K562 (cell line): ENCODE measurements at regions not wholly inside any gene's neighbourhood (a gene's known extent, or its start where the extent isn't known, plus 50 kb on each side); places are given as distances from the start of the nearest gene placed in this dataset.

Experiments used
- ATAC-seq: fragments of 200-7000 bp; cut with Tn5 transposase; 3 replicates; pipeline ENCODE4 v1.9.1; 2020; ENCODE audit warnings: moderate library complexity
- BruUV-seq: library from RNA; stranded (reverse); fragments of 400-500 nt; replicated peaks from 2 replicates; lab custom pipeline; 2021; lab: Mats Ljungman, UMichigan
- CTCF ChIA-PET: fragments of 300-600 bp; formaldehyde crosslinking; extraction: SDS; loops from one replicate; lab custom pipeline; 2021; ENCODE audit warnings: low intra/inter-chr PET ratio; lab: Yijun Ruan, JAX
- POLR2A ChIA-PET: fragments of 300-600, 350-650 bp; sonication (Branson Sonifier 250); formaldehyde crosslinking; extraction: SDS; loops from one replicate; lab custom pipeline; 2021; ENCODE audit warnings: antibody characterized with exemption, inconsistent platforms; lab: Yijun Ruan, JAX
- DNase-seq, 4 experiments: peaks; one replicate each; pipeline versions ENCODE4 v3.0.0 to v3.0.0-alpha.2; 2011 to 2018; ENCODE audit warnings: low spot score in 3 of 4, mixed read lengths in 3 of 4; ENCODE audit errors: extremely low read depth in 1 of 4
- FAIRE-seq: peaks from 2 replicates; lab custom pipeline; 2011; peaks lifted over from hg19 to GRCh38; lab: Jason Lieb, UNC
- H2AFZ ChIP-seq: 2 replicates; pipeline ENCODE4 v1.6.0; 2011; ENCODE audit warnings: low read depth, low read length, control low read depth, inconsistent platforms
- H3K27ac ChIP-seq: fragments of 200-600 bp; 3 replicates; pipeline ENCODE4 v1.8.0; 2011; ENCODE audit warnings: low read depth, mild to moderate bottlenecking, control low read depth, inconsistent platforms, low read length, moderate library complexity, mixed read lengths; ENCODE audit errors: extremely low read depth
- H3K27me3 ChIP-seq, 2 experiments: fragments of 300-600 bp in 1 of 2; 2 replicates in 1 of 2; 3 replicates in 1 of 2; pipeline versions ENCODE4 v1.6.0 to v1.8.0; 2011; ENCODE audit warnings: inconsistent platforms in 2 of 2, low read length in 2 of 2, mild to moderate bottlenecking in 1 of 2, mixed read lengths in 1 of 2, moderate library complexity in 1 of 2; ENCODE audit not compliant: control insufficient read depth in 2 of 2, insufficient read depth in 2 of 2
- H3K36me3 ChIP-seq: fragments of 300-600 bp; 3 replicates; pipeline ENCODE4 v1.8.0; 2011; ENCODE audit warnings: mild to moderate bottlenecking, low read length, inconsistent platforms; ENCODE audit not compliant: control insufficient read depth, insufficient read depth
- H3K4me1 ChIP-seq, 2 experiments: fragments of 200-600 bp in 1 of 2; replicated peaks in 1 of 2; 2 replicates in 1 of 2; 3 replicates in 1 of 2; pipeline versions ENCODE4 v1.5.1 to v1.8.0; 2011; ENCODE audit warnings: inconsistent platforms in 2 of 2, low read length in 2 of 2, mild to moderate bottlenecking in 1 of 2, mixed read lengths in 1 of 2, moderate library complexity in 1 of 2; ENCODE audit not compliant: control insufficient read depth in 2 of 2, insufficient read depth in 2 of 2
- H3K4me2 ChIP-seq: 2 replicates; pipeline ENCODE4 v1.6.1; 2011; ENCODE audit warnings: low read length, control low read depth, inconsistent platforms, mixed read lengths; ENCODE audit not compliant: insufficient read depth
- H3K4me3 ChIP-seq: fragments of 200-600 bp; sonication (generic), shearing (Covaris generic); 2 replicates; pipeline ENCODE4 v1.5.1; 2016; ENCODE audit warnings: control low read depth, inconsistent platforms
- H3K79me2 ChIP-seq: fragments of 200-600 bp; 3 replicates; pipeline ENCODE4 v1.8.0; 2011; ENCODE audit warnings: low read length, inconsistent platforms; ENCODE audit not compliant: control insufficient read depth, insufficient read depth
- H3K9ac ChIP-seq, 2 experiments: 2 replicates each; pipeline versions ENCODE4 v1.6.0 to v1.6.1; 2011; ENCODE audit warnings: low read depth in 2 of 2, low read length in 2 of 2, control low read depth in 1 of 2, inconsistent platforms in 1 of 2, mild to moderate bottlenecking in 1 of 2, mixed read lengths in 1 of 2; ENCODE audit not compliant: insufficient read depth in 1 of 2
- H3K9me1 ChIP-seq: one replicate; pipeline ENCODE4 v1.6.0; 2011; ENCODE audit warnings: inconsistent platforms, mild to moderate bottlenecking, low read length, moderate library complexity; ENCODE audit not compliant: control insufficient read depth, insufficient read depth
- H3K9me3 ChIP-seq: replicated peaks from 2 replicates; pipeline ENCODE4 v1.5.1; 2011; ENCODE audit warnings: low read depth, low read length, inconsistent platforms; ENCODE audit not compliant: control insufficient read depth, insufficient read depth
- H4K20me1 ChIP-seq: replicated peaks from 2 replicates; pipeline ENCODE4 v1.6.1; 2011; ENCODE audit warnings: low read length, inconsistent platforms, mixed read lengths; ENCODE audit not compliant: control insufficient read depth, insufficient read depth
- BDP1 ChIP-seq: IDR thresholded peaks from 3 replicates; pipeline ENCODE4 v1.6.1; 2011; ENCODE audit not compliant: insufficient read length, insufficient read depth
- EP400 ChIP-seq: fragments of 450-650 bp; IDR thresholded peaks from 2 replicates; pipeline ENCODE4 v1.6.1; 2017; ENCODE audit warnings: antibody characterized with exemption, mild to moderate bottlenecking, moderate library complexity
- FOXA1 ChIP-seq: fragments of 450-650 bp; IDR thresholded peaks from 2 replicates; pipeline ENCODE4 v1.6.1; 2016; ENCODE audit warnings: mild to moderate bottlenecking, borderline replicate concordance
- MYC ChIP-seq, 2 experiments: fragments of 250-450 bp in 1 of 2; sonication (Bioruptor Pico) in 1 of 2; IDR thresholded peaks; 2 replicates each; pipeline versions ENCODE4 v1.5.1 to v1.6.1; 2012 to 2021; ENCODE audit warnings: low read depth in 2 of 2, borderline replicate concordance in 1 of 2, improper control_type of control experiment in 1 of 2, low read length in 1 of 2, mild to moderate bottlenecking in 1 of 2, moderate library complexity in 1 of 2
- RBFOX2 ChIP-seq: fragments of 200-400 bp; formaldehyde crosslinking; IDR thresholded peaks from 2 replicates; pipeline ENCODE4 v1.6.1; 2017; ENCODE audit warnings: low read depth, mild to moderate bottlenecking, low read length, moderate library complexity
- RHOXF2B ChIP-seq: fragments of 250-450 bp; sonication (Bioruptor Pico); conservative IDR thresholded peaks from 2 replicates; pipeline ENCODE4 v1.5.1; 2021
- THAP7 ChIP-seq: fragments of 250-450 bp; sonication (Bioruptor Pico); IDR thresholded peaks from 2 replicates; pipeline ENCODE4 v1.5.0; 2021
- ZNF212 ChIP-seq: fragments of 450-650 bp; formaldehyde crosslinking; IDR thresholded peaks from 2 replicates; pipeline ENCODE4 v1.4.0; 2020; ENCODE audit warnings: mild to moderate bottlenecking
- ZNF318 ChIP-seq, 2 experiments: fragments of 450-650 bp; IDR thresholded peaks; 2 replicates each; pipeline ENCODE4 v1.6.1; 2016; ENCODE audit warnings: mild to moderate bottlenecking in 2 of 2, borderline replicate concordance in 1 of 2, low read depth in 1 of 2, moderate library complexity in 1 of 2
- ZNF707 ChIP-seq: fragments of 250-450 bp; sonication (Bioruptor Pico); conservative IDR thresholded peaks from 2 replicates; pipeline ENCODE4 v1.8.0; 2022; ENCODE audit warnings: inconsistent platforms, mild to moderate bottlenecking, moderate library complexity
- WGBS: fragments of 100-300 bp; shearing (Covaris generic); methylation state at CpG from one replicate; pipeline ENCODE4 v1.1.6; 2016; ENCODE audit warnings: low coverage, mixed read lengths; ENCODE audit not compliant: insufficient coverage; ENCODE audit errors: missing lambda C conversion rate; 5-methylcytosine and 5-hydroxymethylcytosine counted together
- in situ Hi-C: fragments of 300-500 bp; cut with MboI; formaldehyde crosslinking; loops from 4 replicates; pipeline ENCODE4 v1.15.0; 2018; ENCODE audit warnings: inconsistent platforms, mixed read lengths
- intact Hi-C: fragments of 100-400 bp; cut with micrococcal nuclease; formaldehyde crosslinking; loops from 2 replicates; pipeline ENCODE4 v1.14.2; 2022

- CTCF ChIA-PET = no interaction called here
- Histone ChIP-seq H3K36me3 (no peaks in the 10 kb centered on the region), H3K9me1 (no peaks in the 10 kb centered on the region), H3K9me3 (no peaks in the 10 kb centered on the region), H3K9ac (no peak overlapping the region), H3K4me2 (no peak overlapping the region), H3K27me3 (peaks cover 0 to 2% of the 10 kb centered on the region in 2 experiments; a peak in 2 of 5 replicates), H3K79me2 (no peaks in the 10 kb centered on the region), H3K27ac (no peak overlapping the region), H2AFZ (no peak overlapping the region), H3K4me1 (no peaks in the 10 kb centered on the region), H4K20me1 (no peaks in the 10 kb centered on the region), H3K4me3 (no peak overlapping the region)
- intact Hi-C loops = no loop called here
- in situ Hi-C loops = no loop called here
- FAIRE-seq = no peak
- 3% methylated on average over 3 of the region's 3 CpGs for WGBS
- no peak for ATAC-seq
- no peak for DNase-seq
- no TSS peak for BruUV-seq
- POLR2A ChIA-PET = interaction anchor here (0.6 kb wide), 1 partner anchor 57 kb away, joined by 3 read pairs; no protein-coding TSS in a partner anchor
- no peak for TF ChIP-seq MYC (IDR thresholded peaks at IDR 0.05; ENCODE audit: low read depth, low read length)
- TF ChIP-seq MYC (CRISPR knock-in tag; IDR thresholded peaks at IDR 0.05; ENCODE audit: borderline replicate concordance, low read depth) = no peak
- TF ChIP-seq THAP7 (CRISPR knock-in tag) = no peak
- no peak for TF ChIP-seq RHOXF2B
- TF ChIP-seq BDP1 = no peak
- TF ChIP-seq ZNF318 (IDR thresholded peaks at IDR 0.05; ENCODE audit: borderline replicate concordance in 1 of 2, low read depth in 1 of 2) = no peak
- TF ChIP-seq RBFOX2 = no peak
- no peak for TF ChIP-seq EP400
- no peak for TF ChIP-seq ZNF212
- no peak for TF ChIP-seq FOXA1
- no peak for TF ChIP-seq ZNF707 (CRISPR knock-in tag)
These were observed 92.9 kb downstream of the BBS10 start for GRCh38 chr12:76255281-76255680.
